SK-N-SH (cell line): ENCODE measurements at regions not wholly inside any gene's neighbourhood (a gene's known extent, or its start where the extent isn't known, plus 50 kb on each side); places are given as distances from the start of the nearest gene placed in this dataset.

Experiments used
- CTCF ChIP-seq: fragments of 200-600 bp; sonication (generic); IDR thresholded peaks from 2 replicates; pipeline ENCODE4 v1.6.1; 2017; ENCODE audit warnings: antibody characterized with exemption, mild to moderate bottlenecking, moderate library complexity
- EP300 ChIP-seq, 2 experiments: IDR thresholded peaks; 2 replicates each; pipeline versions ENCODE4 v1.4.0 to v1.6.1; 2012; ENCODE audit warnings: borderline replicate concordance in 1 of 2, low read depth in 1 of 2, low read length in 1 of 2
- RAD21 ChIP-seq: IDR thresholded peaks from 2 replicates; pipeline ENCODE4 v1.6.1; 2012; ENCODE audit warnings: mild to moderate bottlenecking, low read length

- TF ChIP-seq CTCF (no peak), EP300 (IDR thresholded peaks at IDR 0.05; ENCODE audit: borderline replicate concordance in 1 of 2, low read depth in 1 of 2, low read length in 1 of 2) (no peak), RAD21 (no peak)
Measured at GRCh38 chr9:29012911-29013310, 1439.6 kb upstream of the C9orf72 start.
